Activated CD8-positive, alpha-beta memory T cell treated with anti-CD3 and anti-CD28 coated beads for 24 hours (primary cell): ENCODE measurements at regions not wholly inside any gene's neighbourhood (a gene's known extent, or its start where the extent isn't known, plus 50 kb on each side); places are given as distances from the start of the nearest gene placed in this dataset.

Source experiments
- DNase-seq: peaks from one replicate; pipeline ENCODE4 v3.0.0-alpha.2; 2020

DNA sequence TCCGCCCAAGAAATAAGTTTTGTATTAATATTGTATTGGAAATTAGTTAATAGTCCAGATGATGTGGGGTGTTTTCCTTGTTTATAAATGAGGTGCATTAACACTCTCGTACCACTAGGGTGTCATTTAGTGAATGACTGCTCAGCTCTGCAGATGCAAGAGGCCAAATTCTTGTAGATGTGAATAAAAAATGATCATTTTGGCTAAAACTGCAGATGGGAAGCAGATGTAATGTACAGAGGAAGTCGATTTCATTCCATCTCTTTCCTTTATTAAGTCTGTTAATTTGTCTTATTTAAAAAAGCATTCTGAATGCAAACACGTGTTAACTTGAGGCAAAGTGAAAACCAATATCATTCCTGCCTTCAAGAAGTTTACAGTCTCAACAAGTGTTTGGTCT is 108.1 kb downstream of the DHX15 start:
- no peak for DNase-seq

DNA sequence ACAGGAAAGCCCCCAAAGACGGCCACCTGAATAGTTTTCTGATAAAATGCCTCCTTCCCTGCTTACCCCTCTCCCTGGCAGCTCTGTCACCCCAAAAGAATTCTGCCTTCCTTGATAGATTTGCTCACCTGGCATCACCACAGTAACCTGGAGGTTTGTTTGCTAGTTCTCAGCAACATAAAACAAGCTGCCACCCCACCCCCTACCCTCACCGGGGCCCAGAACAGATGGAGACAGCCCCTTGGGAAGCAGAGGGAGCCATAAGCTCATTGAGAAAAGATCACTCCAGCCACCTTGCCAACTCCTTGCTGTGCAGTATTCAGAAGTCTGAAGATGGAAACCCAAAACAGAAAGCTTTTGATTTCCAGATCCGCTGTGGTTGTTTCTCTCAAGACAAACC is 108.6 kb downstream of the DHX15 start:
- no peak for DNase-seq

DNA sequence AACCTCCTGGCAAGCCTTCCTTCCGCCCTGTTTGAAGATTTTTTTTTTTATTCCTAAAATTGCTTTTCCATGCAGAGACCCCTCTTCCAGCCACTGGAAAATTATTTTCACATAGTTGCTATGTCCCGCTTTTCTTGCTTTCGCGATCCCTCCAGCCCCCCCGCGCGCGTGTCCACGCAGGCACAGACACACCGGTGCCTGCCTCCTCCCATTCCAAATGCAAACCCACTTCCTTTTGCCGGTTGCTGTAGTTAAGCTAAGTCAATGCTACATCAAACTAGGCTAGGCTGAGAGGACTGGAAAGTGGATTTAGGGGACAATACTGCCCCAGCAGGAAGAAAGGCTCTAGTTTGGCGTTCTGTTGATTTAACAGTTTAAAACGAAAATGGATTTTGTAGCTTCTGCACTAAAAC is 111.0 kb downstream of the DHX15 start:
- no peak for DNase-seq

DNA sequence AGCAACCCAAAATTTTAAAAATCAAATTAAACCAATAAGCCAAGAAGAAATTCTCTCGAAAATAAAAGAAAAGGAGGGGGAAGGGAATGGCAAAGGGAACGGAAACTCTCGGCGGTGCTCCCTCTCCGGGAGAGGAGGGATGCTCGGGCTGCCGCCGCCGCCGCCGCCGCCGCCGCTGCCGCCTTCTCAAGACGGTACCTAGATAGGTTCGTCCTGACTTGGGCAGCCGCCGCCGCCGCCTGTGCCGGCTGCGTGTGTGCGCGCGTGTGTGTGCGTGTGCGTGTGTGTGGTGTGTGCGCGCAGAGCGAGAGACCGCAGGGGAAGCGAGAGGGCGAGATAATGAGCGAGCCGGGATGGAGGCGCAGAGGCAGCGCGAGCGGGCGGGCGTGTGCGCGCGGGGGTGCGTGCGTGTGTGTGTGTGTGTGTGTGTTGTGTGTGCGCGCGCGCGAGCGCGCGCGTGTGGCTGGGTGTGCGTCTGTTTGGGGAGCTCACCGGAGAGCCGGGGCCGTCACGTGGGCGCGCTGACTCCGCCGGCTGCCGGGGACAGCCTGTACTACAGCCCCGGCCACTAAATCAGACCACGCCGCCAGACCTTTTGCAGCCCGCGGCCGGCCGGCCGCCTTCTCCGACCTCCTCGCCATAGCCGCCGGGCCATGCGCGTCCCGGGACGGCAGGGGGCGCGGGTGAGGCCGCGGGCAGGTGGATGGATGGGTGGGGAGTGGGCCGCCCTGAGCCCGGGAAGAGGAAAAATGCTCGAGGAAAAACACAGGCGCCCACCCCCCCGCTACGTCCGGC is 111.6 kb downstream of the DHX15 start:
- DNase-seq = peak; percentile 75

DNA sequence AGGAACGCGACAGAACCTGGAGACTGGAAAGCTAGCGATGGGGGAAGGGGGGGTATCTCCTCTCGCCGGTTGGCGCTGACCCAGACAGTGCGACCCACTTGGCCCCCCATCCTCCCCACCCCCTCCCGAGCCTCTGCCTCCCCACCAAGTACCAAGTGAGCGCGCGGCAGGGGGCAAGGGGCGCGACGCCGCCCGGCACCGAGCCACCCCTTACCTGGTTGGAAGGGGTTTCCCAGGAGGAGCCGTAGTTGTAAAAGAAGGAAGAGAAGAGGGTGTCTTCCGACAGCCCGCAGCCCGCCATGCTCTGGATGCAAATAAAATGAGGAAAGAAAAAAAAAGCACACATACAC is 112.2 kb downstream of the DHX15 start:
- DNase-seq = no peak

DNA sequence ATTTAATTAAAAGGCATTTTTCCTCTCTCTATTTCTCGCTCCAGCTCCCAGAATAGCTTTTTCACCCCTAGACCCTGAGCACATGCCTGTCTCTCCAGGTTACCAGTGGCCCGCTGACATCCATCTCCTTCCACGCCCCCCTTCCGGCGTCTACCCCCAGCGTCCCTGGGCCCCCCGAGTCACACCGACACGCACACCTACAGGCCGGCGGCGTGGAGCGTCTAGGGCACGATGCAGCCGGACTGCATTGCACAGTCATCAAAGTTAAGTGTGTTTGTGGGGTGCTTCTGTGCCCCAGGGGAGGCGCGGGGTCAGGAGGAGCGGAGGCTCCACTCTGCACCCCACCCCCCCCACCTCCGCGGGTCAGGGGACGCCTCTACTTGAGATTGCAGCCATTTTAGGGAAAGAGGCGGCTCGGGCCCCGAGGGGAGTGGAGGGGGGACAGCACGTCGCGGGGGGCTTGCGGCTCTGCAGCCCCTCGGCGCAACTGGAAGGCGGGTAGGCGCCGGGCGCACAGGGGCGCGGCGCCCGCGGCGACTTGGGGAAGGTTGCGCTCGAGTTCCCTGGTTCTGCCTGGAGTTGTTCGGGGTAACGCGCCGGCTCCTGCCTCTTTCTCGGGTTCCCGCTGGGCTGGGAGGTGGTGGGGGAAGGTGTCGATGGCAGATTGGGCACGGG is 112.7 kb downstream of the DHX15 start:
- peak; percentile 68 for DNase-seq

DNA sequence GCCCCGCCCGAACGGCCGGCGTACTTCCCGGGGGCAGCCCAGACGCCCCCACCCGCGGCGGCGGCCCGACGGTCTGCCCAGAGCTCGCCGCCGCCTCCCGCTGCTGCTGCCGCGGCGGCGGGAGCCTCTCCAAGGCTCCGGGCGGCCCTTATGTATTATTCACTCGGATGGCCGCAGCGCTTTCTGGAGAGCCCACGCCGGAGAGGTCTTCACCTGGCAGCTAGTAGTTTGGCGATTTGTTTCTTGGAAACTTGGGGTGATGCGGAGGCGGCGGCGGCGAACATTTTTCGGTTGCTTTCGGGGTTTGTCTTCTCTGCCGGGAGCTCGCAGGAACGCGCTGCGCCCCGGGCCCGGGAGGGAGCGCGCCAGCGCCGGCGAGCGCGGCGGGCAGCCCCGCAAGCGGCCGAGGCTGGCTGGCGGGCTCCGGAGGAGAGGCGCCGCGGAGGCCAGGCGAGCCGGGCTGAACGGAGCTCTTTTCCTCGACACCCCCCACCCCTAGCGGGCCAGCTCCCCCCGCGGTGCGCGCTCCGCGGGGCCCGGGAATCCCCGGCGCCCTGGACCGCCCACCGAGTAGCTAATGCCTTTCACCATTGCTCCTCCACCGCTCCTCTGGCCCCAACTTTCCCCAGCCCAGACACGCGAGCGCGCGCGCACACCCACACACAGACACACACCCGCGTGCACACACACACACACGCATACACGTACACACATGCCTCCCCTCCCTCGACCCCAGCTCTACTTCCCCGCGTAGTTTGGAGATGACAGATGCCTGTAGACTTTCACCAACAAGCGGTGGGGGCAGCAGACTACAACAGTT is 113.5 kb downstream of the DHX15 start:
- DNase-seq = peak; percentile 78

DNA sequence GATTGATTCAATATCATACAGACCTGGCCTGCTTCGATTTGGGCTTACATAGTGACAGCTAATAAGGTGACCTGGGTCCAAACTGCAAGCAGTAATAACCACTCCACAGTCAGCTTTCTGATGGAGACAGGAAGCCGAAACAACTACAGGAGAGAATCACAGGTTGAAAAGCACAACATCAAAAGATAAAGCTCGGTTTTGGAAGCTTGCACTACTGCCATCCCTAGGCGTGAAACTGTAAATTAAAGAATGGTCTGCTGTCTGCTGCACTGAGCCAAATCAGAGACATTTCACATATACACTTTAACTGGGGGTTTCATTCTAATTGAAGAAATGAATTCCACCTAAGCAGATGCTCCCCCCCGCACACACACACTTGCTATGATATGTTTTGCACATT is 116.3 kb downstream of the DHX15 start:
- DNase-seq = no peak

DNA sequence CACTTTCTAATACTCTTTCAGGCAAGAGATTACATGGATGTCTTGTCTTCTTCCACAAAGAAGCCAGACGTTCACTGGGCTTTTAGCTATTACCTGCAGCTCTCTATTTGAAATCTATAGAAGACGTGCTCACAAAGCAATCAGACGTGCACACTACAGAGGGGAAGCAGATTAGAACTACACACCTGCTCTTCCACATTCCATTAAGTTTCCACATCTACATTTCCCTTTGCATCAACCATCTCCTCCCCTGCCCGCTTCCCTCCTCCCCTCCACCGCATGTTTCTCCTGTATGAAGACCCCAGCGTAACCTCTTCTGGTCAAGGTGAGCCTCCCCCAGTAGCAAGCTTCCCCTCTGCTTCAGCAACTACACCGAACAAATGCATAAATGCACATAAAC is 119.8 kb downstream of the DHX15 start:
- no peak for DNase-seq

DNA sequence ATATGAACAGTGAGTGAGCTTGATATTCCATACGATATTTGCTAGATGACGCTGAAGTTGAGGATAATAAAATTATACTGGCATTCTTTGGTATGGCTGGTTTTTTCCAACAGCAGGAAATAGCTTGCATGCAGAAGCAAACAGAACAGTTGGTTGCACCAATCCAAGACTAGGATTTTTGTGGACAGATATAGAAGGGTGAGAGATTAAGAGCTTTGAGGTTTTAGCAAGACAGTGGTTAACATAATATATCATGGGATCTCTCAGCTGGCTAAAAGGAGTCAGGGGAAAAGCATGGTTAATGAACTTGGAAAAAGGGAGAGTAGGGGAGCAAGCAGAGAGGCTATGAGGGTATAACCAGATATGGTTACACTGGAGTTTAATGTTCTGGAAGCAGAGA is 127.9 kb downstream of the DHX15 start:
- no peak for DNase-seq

DNA sequence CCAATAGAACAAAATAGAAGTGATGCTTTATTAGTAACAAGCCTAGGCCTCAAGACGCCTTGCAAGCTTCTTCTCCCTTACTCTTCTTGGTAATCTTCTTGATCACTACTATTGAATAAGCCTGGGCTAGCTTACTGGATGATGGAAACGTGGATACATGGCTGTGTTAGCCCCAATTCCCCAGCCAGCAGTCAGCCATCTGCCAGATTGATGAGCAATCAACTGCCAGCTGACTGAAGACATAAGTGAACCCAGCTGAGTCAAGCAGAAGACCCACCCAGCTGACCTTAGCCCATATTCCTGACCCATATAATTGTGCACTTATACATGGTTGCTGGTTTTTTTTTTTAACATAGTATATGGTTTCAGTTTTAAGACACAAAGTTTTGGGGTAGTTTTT is 130.4 kb downstream of the DHX15 start:
- no peak for DNase-seq

DNA sequence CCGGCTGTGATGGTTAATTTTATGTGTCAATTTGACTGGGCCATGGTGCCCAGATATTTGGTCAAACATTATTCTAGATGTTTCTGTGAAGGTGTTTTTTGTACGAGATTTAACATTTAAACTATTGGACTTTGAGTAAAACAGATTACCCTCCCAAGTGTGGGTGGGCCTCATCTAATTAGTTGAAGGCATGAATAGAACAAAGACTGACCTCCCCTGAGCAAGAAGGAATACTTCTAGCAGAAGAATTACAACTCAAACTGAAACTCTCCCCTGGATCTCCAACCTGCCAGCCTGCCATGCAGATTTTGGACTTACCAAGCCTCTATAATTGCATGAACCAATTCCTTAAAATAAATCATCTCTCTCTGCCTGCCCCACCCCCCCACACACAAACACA is 132.5 kb downstream of the DHX15 start:
- DNase-seq = no peak

DNA sequence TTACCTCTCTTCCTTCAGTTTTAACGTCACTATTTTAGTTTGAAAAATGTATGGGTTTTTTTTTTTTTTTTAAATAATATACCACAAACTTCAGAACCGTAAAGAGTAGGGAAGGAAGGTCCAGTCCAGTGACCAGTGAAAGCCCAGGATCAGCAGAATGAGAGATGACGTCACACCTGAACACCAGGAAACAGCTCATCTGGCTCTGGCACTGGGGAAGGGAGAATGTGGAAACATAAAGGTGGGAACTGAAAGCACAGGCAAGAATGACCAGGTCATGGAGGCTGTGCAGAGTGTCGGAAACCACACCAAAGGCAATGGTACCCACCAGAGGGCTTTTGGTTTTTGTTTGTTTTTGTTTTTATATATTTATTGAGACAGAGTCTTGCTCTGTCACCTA is 141.2 kb downstream of the DHX15 start:
- no peak for DNase-seq

DNA sequence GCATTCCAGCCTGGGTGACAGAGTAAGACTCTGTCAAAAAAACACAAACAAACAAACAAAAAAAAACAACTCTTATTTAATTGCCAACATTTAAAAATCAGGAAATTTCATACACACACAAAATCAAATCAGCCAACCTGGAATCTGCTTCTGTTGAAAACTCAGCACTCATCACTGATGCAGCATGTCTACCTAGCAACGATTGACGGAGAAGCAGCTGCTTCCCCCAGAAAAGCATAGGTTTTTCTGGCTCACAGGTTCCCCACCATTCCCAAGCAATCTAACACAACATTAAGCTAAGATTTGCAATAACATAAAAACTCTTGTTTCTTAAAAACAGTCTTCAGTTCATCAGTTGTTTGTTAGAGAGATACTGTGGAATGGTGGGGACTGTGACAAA is 143.6 kb downstream of the DHX15 start:
- no peak for DNase-seq

DNA sequence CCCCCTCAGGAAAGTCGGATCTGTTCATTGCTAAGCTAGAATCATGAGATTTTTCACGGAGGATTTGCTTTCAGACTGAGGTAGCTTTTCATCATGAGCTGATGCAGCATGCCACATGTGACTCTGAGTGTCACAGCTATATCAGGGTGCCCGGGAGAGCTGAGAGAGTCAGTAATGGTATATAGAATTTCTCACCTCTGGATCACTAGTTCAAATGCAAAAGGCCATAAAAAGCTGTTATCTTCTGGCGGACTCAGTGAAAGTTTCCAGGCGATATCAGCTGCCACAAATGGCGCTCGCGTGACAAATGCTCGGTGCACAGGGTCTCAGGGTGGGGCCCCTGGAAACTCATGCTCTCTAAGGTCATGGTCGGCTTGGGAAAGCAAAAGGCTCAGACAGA is 150.1 kb downstream of the DHX15 start:
- DNase-seq = no peak

DNA sequence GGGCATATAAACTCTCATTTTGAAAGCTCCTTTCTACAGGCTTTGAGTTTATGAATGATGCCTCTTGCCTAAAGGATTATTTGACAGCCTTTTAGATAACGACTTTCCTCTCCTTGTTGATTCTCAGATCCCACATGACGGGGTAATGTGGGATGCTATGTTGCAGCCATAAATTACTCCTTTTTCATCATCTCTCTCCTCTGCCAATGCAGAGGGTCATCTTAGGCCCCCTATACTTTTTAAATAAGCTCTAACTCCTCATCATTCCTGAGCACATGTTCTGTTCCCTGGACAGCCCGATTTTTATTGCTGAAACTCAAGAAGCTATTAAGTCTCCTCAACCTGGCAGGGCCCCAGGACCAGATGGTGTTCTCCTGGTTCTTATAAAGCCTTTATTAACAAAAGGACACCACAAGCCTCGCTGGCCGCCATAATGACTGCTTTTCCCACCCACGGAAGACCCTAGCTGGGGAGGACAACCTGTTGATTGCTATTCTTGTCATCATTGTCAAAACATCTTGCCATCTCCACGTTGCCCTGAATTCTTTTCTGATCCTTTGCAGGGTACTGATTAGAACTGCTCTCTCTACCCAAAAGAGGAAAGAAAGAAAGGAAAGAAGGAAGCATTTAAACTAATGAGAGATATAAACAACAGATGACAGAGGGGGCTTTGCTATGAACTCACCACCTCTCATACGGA is 150.7 kb downstream of the DHX15 start:
- DNase-seq = no peak

DNA sequence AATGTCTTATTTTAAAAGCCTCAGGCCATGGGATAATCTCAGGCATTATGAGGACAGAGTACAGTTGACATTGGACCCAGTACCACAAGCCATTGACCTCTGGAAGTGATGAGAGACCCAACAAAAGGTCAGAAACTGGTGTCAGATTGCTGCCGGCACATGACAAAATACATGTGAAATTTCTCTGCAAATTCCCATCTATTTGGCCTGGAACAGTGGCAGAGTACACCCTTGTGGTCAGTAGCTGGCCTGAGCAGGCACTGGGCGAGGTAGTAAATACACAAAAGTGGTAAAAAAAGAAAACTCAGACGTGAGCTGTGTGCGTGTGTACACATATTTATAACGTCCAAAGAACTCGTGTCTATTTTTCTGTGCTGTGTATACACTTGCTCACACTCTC is 155.5 kb downstream of the DHX15 start:
- DNase-seq = no peak

DNA sequence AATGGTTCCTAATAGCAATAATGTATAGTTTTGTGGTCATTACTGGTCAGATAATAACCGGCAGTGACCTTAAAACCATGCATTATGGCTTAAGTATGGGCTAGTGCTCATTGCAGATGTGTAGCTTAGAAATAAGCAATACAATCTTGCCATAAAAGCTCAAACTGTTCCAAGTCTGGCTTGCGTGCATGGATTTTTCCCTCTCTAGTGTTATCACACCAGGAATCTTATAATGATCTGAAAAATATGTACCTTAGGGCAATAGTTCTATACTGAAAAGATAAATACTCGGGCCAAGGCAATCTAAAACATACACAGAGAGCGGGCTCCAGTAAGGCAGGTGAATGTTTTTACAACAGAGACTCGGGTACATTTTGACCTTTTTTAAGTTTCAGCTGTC is 157.8 kb downstream of the DHX15 start:
- no peak for DNase-seq

DNA sequence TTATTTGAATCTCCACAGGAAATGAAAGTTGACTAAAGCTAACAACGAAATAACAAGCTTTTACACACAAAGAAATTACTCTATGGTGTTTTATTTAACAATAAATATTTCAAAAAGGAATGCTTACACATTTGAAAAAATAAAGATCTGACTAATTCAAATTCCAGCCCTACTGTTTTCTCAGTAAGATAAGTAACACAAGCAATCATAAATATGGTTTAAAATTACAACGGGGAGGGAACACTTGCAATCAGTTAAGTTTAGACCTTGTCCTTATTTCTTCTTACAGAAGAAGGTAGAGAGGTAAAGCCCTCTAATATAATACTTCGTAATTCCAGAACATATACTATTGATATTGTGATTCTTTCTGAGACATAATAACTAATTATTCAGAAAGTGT is 158.5 kb downstream of the DHX15 start:
- no peak for DNase-seq

DNA sequence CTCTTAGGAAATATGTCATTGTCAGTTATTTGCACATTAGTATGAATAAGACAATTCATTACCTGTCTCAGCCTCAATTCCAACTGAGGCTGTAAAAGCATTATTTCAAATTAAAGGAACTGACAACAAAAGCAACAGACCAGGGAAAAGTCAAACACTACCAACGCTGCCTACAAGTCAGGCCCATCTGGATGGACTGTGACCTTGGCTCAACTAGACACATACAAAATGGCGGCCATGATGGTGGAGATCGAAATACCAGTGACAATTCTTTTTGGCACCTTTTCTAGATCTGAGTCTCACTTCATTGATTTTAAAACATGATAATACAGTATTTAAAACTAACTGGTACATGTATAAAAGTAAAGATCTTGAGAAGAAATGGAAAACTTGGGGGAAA is 160.7 kb downstream of the DHX15 start:
- no peak for DNase-seq

DNA sequence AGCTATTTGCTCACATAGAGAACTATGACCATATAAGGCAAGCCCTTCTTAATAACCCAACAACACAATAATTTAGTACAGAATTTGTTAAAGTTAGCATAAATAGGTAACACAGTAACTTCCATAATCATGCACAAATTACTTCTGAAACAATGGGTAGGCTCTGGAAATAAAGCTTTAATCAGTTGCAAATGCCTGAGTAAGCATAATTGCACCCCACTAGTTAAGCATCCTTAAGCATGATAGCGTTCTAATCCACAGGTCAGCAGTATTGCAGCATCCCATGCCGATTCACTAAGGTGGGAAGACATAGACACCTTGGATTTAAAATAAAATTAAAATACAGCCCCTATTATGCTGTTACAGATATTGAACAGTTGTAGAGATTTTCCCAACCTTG is 161.7 kb downstream of the DHX15 start:
- DNase-seq = no peak

DNA sequence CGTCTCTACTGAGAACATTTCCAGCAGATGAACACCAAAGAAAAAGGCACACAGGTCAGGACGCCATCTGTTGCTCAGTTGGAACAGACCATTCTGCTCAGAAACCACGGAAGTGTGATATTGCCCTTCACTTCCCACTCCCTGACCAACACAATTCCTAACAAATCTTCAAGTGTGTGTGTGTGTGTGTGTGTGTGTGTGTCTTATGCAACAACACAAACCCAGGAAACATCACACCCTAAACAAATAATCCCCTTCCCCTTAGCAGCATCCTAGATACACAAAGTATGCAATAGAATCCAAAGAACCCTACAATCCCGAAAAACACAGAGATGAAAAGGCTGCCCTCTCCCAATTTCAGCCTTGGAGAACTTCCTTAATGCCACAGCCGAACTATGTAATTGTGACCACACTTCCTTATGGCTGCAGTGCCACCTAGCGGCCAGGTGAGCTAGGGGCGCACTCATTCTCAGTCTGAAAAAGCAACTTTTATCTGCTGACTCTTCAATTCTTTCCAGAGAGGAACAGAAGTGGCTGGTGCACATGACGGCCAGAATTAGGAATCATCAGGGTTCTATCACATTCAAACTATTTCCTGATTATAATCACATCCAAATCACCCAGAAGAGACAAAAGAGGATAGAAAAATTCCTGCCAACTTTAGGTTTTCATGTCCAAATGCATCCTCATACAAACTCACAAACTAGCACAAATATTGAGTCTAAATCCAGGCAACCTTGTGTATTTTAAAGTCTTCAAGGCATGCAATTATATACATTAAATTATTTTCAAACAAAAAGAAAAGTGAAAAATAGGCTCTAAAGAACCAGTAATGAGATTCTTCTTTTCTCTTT is 164.9 kb downstream of the DHX15 start:
- peak; percentile 80 for DNase-seq
